ENCODE measurements at regions not wholly inside any gene's neighbourhood (a gene's known extent, or its start where the extent isn't known, plus 50 kb on each side); places are given as distances from the start of the nearest gene placed in this dataset.

- Histone ChIP-seq H3K4me1 (no peaks in the 10 kb centered on the region), H3K27ac (no peak overlapping the region), H3K36me3 (no peaks in the 10 kb centered on the region), H3K4me3 (no peak overlapping the region), H3K9me3 (no peaks in the 10 kb centered on the region), H3K27me3 (no peaks in the 10 kb centered on the region)
- no peak for TF ChIP-seq CTCF (IDR thresholded peaks at IDR 0.05)
- no peak for TF ChIP-seq POLR2A (IDR thresholded peaks at IDR 0.05)
- intact Hi-C loops (cut with DNase I; ENCODE audit: low total_unique reads) = no loop called here
- no peak for DNase-seq
Measured at GRCh38 chr1:222087221-222087920, 345.5 kb upstream of the DUSP10 start.

GRCh38 chr1:222084996-222085395 is 343.1 kb upstream of the DUSP10 start:
- no peaks in the 10 kb centered on the region for H3K36me3 ChIP-seq
- H3K9me3 ChIP-seq = no peaks in the 10 kb centered on the region
- intact Hi-C loops (cut with DNase I; ENCODE audit: low total_unique reads) = no loop called here
- no peak overlapping the region for H3K4me3 ChIP-seq
- TF ChIP-seq POLR2A (IDR thresholded peaks at IDR 0.05) (no peak), CTCF (IDR thresholded peaks at IDR 0.05) (no peak)
- no peak for DNase-seq
- H3K27me3 ChIP-seq = no peaks in the 10 kb centered on the region
- no peaks in the 10 kb centered on the region for H3K4me1 ChIP-seq
- H3K27ac ChIP-seq = no peak overlapping the region

- H3K27me3 ChIP-seq = no peaks in the 10 kb centered on the region
- no peak overlapping the region for H3K4me3 ChIP-seq
- no peak overlapping the region for H3K27ac ChIP-seq
- DNase-seq = no peak
- no peaks in the 10 kb centered on the region for H3K9me3 ChIP-seq
- no peaks in the 10 kb centered on the region for H3K36me3 ChIP-seq
- intact Hi-C loops (cut with DNase I; ENCODE audit: low total_unique reads) = no loop called here
- no peaks in the 10 kb centered on the region for H3K4me1 ChIP-seq
- TF ChIP-seq POLR2A (IDR thresholded peaks at IDR 0.05) = no peak
- no peak for TF ChIP-seq CTCF (IDR thresholded peaks at IDR 0.05)
Measured at GRCh38 chr1:222084048-222084447, 342.2 kb upstream of the DUSP10 start.

- H3K36me3 ChIP-seq = no peaks in the 10 kb centered on the region
- TF ChIP-seq POLR2A (IDR thresholded peaks at IDR 0.05) (no peak), CTCF (IDR thresholded peaks at IDR 0.05) (no peak)
- no peaks in the 10 kb centered on the region for H3K4me1 ChIP-seq
- H3K4me3 ChIP-seq = no peak overlapping the region
- DNase-seq = no peak
- H3K27ac ChIP-seq = no peak overlapping the region
- intact Hi-C loops (cut with DNase I; ENCODE audit: low total_unique reads) = no loop called here
- H3K9me3 ChIP-seq = no peaks in the 10 kb centered on the region
- H3K27me3 ChIP-seq = no peaks in the 10 kb centered on the region
Measured at GRCh38 chr1:222081859-222082258, 340.0 kb upstream of the DUSP10 start.

GRCh38 chr1:222079566-222079965 is 337.7 kb upstream of the DUSP10 start:
- intact Hi-C loops (cut with DNase I; ENCODE audit: low total_unique reads) = no loop called here
- Histone ChIP-seq H3K4me1 (no peaks in the 10 kb centered on the region), H3K9me3 (no peaks in the 10 kb centered on the region), H3K27ac (no peak overlapping the region), H3K36me3 (no peaks in the 10 kb centered on the region), H3K4me3 (no peak overlapping the region), H3K27me3 (no peaks in the 10 kb centered on the region)
- TF ChIP-seq POLR2A (IDR thresholded peaks at IDR 0.05) = no peak
- TF ChIP-seq CTCF (IDR thresholded peaks at IDR 0.05) = no peak
- DNase-seq = no peak

Measured in uterus (tissue), 3 donors.